Stomach smooth muscle (tissue), 2 donors: ENCODE measurements at regions not wholly inside any gene's neighbourhood (a gene's known extent, or its start where the extent isn't known, plus 50 kb on each side); places are given as distances from the start of the nearest gene placed in this dataset.

Source experiments
- H3K27ac ChIP-seq: one replicate; pipeline ENCODE4 v1.7.0; 2013; ENCODE audit warnings: mild to moderate bottlenecking, low read length, inconsistent platforms
- H3K27me3 ChIP-seq, 2 donors: one replicate each; pipeline ENCODE4 v1.7.0; 2013; ENCODE audit warnings: low read length in 2 of 2; ENCODE audit not compliant: insufficient read depth in 2 of 2, control insufficient read depth in 1 of 2
- H3K36me3 ChIP-seq, 2 donors: one replicate each; pipeline ENCODE4 v1.7.0; 2013; ENCODE audit warnings: low read length in 2 of 2; ENCODE audit not compliant: control insufficient read depth in 2 of 2, insufficient read depth in 2 of 2
- H3K4me1 ChIP-seq: one replicate; pipeline ENCODE4 v1.7.0; 2013; ENCODE audit warnings: low read length; ENCODE audit not compliant: control insufficient read depth, insufficient read depth
- H3K4me3 ChIP-seq, 2 donors: one replicate each; pipeline ENCODE4 v1.7.0; 2013; ENCODE audit warnings: low read length in 2 of 2
- H3K9ac ChIP-seq, 2 donors: one replicate each; pipeline ENCODE4 v1.7.0; 2013; ENCODE audit warnings: low read length in 2 of 2, mild to moderate bottlenecking in 1 of 2
- H3K9me3 ChIP-seq, 2 donors: one replicate each; pipeline ENCODE4 v1.7.0; 2013; ENCODE audit warnings: low read length in 2 of 2; ENCODE audit not compliant: control insufficient read depth in 2 of 2
- donor health status: healthy.
- donor health status: Pancreatic carcinoma.

DNA sequence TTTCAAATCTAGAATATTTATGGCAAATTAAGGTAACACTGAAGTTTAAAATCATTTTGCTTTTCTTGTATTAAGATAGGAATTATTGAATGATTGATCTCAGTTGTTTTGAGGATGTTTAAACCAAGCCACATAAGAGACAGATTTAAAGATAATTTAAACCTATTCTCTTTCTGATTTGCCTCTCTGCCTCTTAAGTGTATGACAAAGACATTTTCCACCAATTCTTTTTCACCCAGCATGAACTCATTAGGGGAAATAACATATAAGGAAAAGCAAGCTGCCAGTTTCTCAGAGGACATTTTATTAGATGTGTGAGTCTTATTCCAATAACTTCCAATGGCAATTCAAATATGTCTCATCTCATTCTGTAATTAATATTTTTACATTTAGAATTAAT lies 568.3 kb upstream of the MEF2C start:
- H3K9ac ChIP-seq = no peak overlapping the region
- no peaks in the 10 kb centered on the region for H3K9me3 ChIP-seq
- H3K27ac ChIP-seq = no peak overlapping the region
- H3K4me1 ChIP-seq = no peaks in the 10 kb centered on the region
- H3K4me3 ChIP-seq = no peak overlapping the region
- no peaks in the 10 kb centered on the region for H3K36me3 ChIP-seq
- H3K27me3 ChIP-seq = no peaks in the 10 kb centered on the region

DNA sequence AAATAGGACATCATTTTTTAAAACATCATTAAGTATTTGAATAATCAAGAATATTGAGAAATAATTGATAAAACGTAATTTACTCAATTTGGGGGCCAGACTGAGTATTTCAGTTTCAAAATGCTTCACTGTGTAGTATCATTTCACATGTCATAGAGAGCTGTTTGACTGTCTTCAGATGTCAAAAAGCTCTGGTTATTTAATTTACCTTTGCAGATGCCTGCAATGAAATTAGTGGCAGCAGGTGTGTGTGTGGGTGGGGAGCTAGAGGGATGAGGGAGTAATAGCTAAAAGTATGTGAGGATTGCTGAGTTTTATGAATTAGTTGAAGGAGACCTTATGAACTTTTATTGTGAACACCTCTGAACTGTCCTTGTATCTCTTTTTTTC lies 567.2 kb upstream of the MEF2C start:
- Histone ChIP-seq H3K9me3 (no peaks in the 10 kb centered on the region), H3K27ac (no peak overlapping the region), H3K9ac (no peak overlapping the region), H3K4me1 (no peaks in the 10 kb centered on the region), H3K36me3 (no peaks in the 10 kb centered on the region), H3K27me3 (no peaks in the 10 kb centered on the region), H3K4me3 (no peak overlapping the region)

DNA sequence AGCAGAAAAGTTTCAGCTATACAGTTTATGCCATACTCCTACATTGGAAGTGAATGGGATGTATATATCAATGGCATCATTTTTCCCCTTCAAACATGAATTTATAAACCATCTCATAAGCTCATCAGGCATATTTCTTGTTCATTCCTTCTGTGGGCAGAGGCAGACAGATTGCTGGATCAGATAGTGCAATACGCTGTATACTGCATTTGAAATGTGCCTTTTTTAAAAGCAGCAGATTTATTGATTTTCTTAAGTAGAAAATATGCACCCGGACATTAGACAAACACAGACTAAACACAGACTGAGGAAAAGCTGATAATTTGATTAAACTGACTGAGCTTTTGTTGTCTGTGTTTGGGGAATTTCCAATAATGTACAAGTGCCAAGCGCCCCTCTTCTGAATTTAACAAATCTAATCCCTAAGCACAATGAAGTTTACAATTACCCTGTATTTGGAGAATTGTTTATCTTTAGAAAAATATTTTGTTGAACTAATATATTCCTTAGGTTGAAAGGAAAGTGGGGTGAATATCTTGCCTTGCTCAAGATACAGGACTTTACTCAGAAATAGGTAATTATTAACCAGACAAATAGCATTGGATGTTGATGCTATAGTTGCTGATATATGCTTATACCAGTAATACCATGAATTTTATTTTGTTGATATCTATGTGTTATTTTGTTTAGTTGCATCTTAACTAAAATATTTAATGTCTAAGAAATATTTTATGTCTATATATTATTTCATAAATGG lies 566.6 kb upstream of the MEF2C start:
- H3K4me1 ChIP-seq = no peaks in the 10 kb centered on the region
- H3K27me3 ChIP-seq = no peaks in the 10 kb centered on the region
- H3K9ac ChIP-seq = no peak overlapping the region
- H3K27ac ChIP-seq = no peak overlapping the region
- no peaks in the 10 kb centered on the region for H3K36me3 ChIP-seq
- no peak overlapping the region for H3K4me3 ChIP-seq
- no peaks in the 10 kb centered on the region for H3K9me3 ChIP-seq

DNA sequence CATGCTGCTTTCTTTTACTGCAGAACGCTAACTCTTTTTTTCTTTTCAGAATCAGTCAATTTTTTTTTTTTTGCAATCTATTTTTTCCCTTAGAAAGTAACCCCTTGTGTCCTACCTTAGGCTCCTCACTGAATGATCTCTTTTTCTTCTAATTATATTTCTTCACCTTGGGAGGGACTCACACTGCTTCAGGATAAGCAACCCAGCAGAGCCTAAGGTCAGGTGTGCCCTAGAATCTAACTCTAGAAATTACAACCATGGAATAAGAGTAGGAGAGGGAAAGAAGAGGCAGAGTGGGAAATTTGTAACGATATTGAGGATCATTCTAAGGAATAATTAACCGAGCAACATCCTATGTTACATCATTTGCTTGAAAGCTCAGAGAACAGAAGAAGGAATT lies 564.0 kb upstream of the MEF2C start:
- no peaks in the 10 kb centered on the region for H3K9me3 ChIP-seq
- no peak overlapping the region for H3K4me3 ChIP-seq
- H3K27ac ChIP-seq = no peak overlapping the region
- H3K4me1 ChIP-seq = no peaks in the 10 kb centered on the region
- no peaks in the 10 kb centered on the region for H3K36me3 ChIP-seq
- no peak overlapping the region for H3K9ac ChIP-seq
- no peaks in the 10 kb centered on the region for H3K27me3 ChIP-seq

DNA sequence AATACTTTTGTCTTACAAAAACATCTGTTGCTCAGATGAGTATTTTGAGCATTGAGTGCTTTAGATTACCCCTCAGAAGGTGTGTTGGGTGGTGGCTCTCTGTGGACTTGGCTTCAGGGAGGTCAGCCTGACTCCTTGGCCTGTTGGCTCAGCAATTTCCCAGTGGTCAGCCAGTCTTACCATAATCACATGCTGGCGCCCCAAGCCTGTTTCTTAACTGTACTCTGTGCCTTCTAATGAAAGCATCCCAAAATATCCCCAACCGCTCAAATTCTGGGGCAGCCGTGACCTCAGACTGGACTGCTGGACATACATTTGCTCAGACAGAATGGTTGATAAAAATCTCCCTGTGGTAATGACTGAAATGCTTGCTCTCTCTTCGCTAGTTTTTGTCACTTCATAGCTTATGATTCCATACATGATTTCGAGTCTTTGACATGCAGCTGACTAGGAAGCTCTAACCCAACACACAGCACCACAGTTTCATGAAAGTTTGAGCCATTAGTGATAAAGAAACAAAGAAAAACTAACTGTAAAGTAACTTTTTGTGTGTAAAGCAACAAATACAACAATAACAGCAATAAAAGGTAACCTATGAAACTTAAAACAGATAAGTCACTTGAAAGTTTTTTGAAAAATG lies 562.2 kb upstream of the MEF2C start:
- Histone ChIP-seq H3K27me3 (no peaks in the 10 kb centered on the region), H3K9me3 (no peaks in the 10 kb centered on the region), H3K36me3 (no peaks in the 10 kb centered on the region), H3K4me1 (no peaks in the 10 kb centered on the region), H3K9ac (no peak overlapping the region), H3K27ac (no peak overlapping the region), H3K4me3 (no peak overlapping the region)

DNA sequence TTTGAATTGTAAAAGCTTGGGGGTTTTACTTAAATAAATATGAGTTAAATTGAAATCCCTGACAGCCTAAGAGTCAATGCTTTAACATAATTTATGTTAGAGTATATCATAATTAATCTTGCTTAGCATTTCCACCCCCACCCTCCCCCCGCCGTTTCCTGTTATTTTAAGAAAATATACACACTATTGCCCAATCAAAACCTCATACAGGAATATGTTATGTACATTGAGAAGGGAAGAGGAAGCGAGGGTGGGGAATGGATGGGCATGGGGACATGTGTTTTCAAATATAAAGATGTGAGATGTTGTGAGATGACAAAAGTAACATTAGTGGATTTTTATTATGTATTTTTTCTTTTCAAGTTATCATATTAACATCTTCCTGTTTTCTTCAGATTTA lies 561.1 kb upstream of the MEF2C start:
- no peak overlapping the region for H3K27ac ChIP-seq
- no peaks in the 10 kb centered on the region for H3K36me3 ChIP-seq
- no peaks in the 10 kb centered on the region for H3K27me3 ChIP-seq
- H3K9me3 ChIP-seq = no peaks in the 10 kb centered on the region
- no peak overlapping the region for H3K9ac ChIP-seq
- no peak overlapping the region for H3K4me3 ChIP-seq
- no peaks in the 10 kb centered on the region for H3K4me1 ChIP-seq

DNA sequence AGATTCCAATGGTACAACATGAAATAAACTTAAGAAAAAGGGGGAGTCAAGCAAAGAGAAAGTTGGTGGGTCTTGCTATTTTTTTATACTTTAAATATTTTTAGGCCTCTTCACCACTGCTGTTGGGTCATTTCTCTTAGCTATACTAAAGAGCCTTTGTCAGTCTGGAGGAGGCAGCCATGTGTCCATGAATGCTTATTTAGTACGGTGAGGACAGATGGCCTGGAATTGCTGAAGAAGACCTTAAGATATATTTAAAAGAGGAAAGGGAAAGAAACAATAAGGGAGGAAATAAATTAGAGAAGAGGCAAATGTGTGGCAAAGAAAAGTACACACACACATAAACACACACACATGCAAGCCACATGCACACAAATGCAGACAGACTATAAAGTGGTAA lies 560.5 kb upstream of the MEF2C start:
- Histone ChIP-seq H3K27ac (no peak overlapping the region), H3K36me3 (no peaks in the 10 kb centered on the region), H3K4me1 (no peaks in the 10 kb centered on the region), H3K9me3 (no peaks in the 10 kb centered on the region), H3K4me3 (no peak overlapping the region), H3K27me3 (no peaks in the 10 kb centered on the region), H3K9ac (no peak overlapping the region)

DNA sequence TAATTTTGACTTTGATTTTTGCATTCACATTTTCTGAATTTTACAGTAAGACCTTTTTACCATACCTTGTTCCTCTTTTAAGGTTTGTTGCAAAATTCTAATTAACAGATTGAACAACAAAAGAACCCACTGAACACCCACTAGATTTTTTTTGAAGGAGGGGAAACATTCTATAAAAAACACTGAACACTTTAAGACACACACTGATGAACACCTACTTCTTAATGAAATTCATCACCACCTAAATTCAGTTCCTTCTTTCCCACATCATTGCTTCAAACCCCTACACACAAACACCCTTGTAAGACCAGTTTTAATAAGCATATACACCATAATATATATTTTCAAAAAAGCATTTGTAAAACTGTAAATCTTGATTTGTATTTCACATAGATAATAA lies 559.0 kb upstream of the MEF2C start:
- no peaks in the 10 kb centered on the region for H3K4me1 ChIP-seq
- no peaks in the 10 kb centered on the region for H3K36me3 ChIP-seq
- no peaks in the 10 kb centered on the region for H3K9me3 ChIP-seq
- H3K27ac ChIP-seq = no peak overlapping the region
- no peak overlapping the region for H3K4me3 ChIP-seq
- no peak overlapping the region for H3K9ac ChIP-seq
- no peaks in the 10 kb centered on the region for H3K27me3 ChIP-seq

DNA sequence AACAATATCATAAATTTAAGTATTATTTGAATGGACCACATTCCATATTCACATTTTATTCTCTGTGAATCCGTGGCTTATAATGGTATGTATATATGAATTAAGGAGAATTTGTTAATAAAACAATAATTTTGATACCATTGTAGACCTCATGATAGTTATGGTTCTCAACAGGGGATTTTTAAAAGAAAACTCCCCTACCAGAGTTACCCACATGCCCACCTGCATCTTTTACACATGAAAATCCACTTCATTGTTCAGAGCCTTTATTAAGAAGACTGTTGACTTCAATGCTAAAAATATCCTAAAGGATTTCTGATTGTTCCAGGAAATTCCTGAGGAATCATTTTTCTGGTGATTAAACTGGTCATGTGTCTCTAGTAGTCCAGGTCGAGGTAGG lies 557.7 kb upstream of the MEF2C start:
- Histone ChIP-seq H3K4me1 (no peaks in the 10 kb centered on the region), H3K36me3 (no peaks in the 10 kb centered on the region), H3K27ac (no peak overlapping the region), H3K27me3 (no peaks in the 10 kb centered on the region), H3K4me3 (no peak overlapping the region), H3K9ac (no peak overlapping the region), H3K9me3 (no peaks in the 10 kb centered on the region)

DNA sequence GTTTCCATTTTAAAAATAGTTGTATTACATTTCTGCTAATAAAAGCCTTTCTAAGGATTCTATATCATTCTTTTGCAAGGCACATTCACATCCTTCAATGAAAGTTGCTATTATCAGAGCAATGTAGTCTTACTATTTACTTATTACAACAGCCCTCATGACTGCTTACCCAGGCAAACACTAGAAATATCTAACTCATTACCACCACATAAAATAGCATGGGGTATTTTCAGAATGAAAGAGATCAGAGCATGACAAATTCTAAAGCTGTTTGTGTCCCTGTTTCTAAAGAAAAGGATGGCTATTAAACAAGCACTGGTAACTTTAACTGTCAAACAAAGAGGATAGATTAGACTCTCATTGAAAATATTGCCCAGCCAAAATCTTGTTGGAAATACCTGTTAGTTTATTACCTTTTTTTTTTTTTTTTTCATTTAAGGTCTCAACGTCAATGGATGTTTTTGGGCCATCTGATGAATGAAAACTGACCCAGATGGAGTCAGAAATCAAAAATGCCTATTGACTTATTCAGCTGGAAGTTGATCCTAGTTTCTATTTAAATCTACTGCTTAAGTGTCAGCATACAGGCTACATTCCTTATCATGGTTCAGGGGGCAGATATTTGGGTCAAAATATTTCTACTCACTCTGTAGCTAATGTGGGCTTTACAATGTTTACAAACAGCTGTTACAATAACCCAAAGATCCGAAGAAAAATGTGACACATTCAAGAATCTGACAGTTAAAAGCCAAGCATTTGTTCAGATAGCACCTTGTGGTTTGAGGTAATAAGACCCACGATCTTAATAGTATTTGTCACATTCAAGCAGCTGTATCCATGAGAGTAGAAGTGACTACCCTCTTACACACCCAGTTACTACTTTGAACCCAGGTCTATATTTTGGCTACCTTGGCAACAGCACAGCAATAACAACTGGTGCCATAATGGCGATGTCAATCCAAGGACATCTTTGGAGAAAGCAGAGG lies 554.8 kb upstream of the MEF2C start:
- no peaks in the 10 kb centered on the region for H3K4me1 ChIP-seq
- H3K27ac ChIP-seq = no peak overlapping the region
- H3K4me3 ChIP-seq = no peak overlapping the region
- H3K36me3 ChIP-seq = no peaks in the 10 kb centered on the region
- no peaks in the 10 kb centered on the region for H3K9me3 ChIP-seq
- H3K27me3 ChIP-seq = no peaks in the 10 kb centered on the region
- H3K9ac ChIP-seq = no peak overlapping the region
